Stimulated activated CD4-positive, alpha-beta T cell treated with anti-CD3 and anti-CD28 coated beads, Interleukin-4, amount 100 ng/mL, for 4 hours (primary cell): ENCODE measurements at regions not wholly inside any gene's neighbourhood (a gene's known extent, or its start where the extent isn't known, plus 50 kb on each side); places are given as distances from the start of the nearest gene placed in this dataset.

Experiments used
- DNase-seq, 2 experiments: peaks; one replicate each; pipeline ENCODE4 v3.0.0-alpha.2; 2020

- no peak for DNase-seq
Observed at GRCh38 chr1:5564578-5565257, 427.5 kb downstream of the NPHP4 start.

GRCh38 chr1:5563861-5564577, 428.2 kb downstream of the NPHP4 start:
- DNase-seq: no peak

- DNase-seq: no peak
Observed at GRCh38 chr1:5562769-5563168, 429.5 kb downstream of the NPHP4 start.

GRCh38 chr1:5562331-5562730, 429.9 kb downstream of the NPHP4 start:
- DNase-seq: no peak

- DNase-seq: no peak
Observed at GRCh38 chr1:5559078-5559477, 433.1 kb downstream of the NPHP4 start.

GRCh38 chr1:5555853-5556252, 436.4 kb downstream of the NPHP4 start:
- DNase-seq: no peak

GRCh38 chr1:5554784-5555183, 437.4 kb downstream of the NPHP4 start:
- DNase-seq: no peak

- DNase-seq: no peak
Observed at GRCh38 chr1:5554111-5554510, 438.1 kb downstream of the NPHP4 start.

GRCh38 chr1:5552787-5553484, 439.3 kb downstream of the NPHP4 start:
- DNase-seq: no peak

- DNase-seq: no peak
Observed at GRCh38 chr1:5551274-5551975, 440.8 kb downstream of the NPHP4 start.

GRCh38 chr1:5548266-5548665, 444.0 kb downstream of the NPHP4 start:
- no peak for DNase-seq

- DNase-seq: no peak
Observed at GRCh38 chr1:5543235-5543634, 449.0 kb downstream of the NPHP4 start.

- no peak for DNase-seq
Observed at GRCh38 chr1:5532811-5533210, 459.4 kb downstream of the NPHP4 start.

GRCh38 chr1:5526822-5527551, 465.2 kb downstream of the NPHP4 start:
- DNase-seq: no peak

- DNase-seq: no peak
Observed at GRCh38 chr1:5526385-5526750, 465.9 kb downstream of the NPHP4 start.

- DNase-seq: no peak
Observed at GRCh38 chr1:5525597-5526384, 466.4 kb downstream of the NPHP4 start.

- DNase-seq: no peak
Observed at GRCh38 chr1:5522531-5523145, 469.6 kb downstream of the NPHP4 start.

- no peak for DNase-seq
Observed at GRCh38 chr1:5519366-5520135, 472.7 kb downstream of the NPHP4 start.

- no peak for DNase-seq
Observed at GRCh38 chr1:5516756-5517155, 475.5 kb downstream of the NPHP4 start.

GRCh38 chr1:5515501-5515900, 476.7 kb downstream of the NPHP4 start:
- no peak for DNase-seq
